Stimulated activated naive CD8-positive, alpha-beta T cell treated with anti-CD3 and anti-CD28 coated beads, Interleukin-15, Interleukin-2, amounts not matched to agents 100 U/mL and 50 U/mL, for 24 hours (primary cell): ENCODE measurements at regions not wholly inside any gene's neighbourhood (a gene's known extent, or its start where the extent isn't known, plus 50 kb on each side); places are given as distances from the start of the nearest gene placed in this dataset.

ENCODE experiments used
- ATAC-seq: fragments of 150-1000 bp; cut with Tn5 transposase; one replicate; pipeline ENCODE4 v1.10.0; 2021
- DNase-seq: peaks from one replicate; pipeline ENCODE4 v3.0.0; 2021

- ATAC-seq (no peak), DNase-seq (no peak)
Observed at GRCh38 chr21:15151385-15152103, 86.7 kb upstream of the NRIP1 start.

GRCh38 chr21:15152591-15152990, 87.8 kb upstream of the NRIP1 start:
- ATAC-seq (no peak), DNase-seq (no peak)

DNA sequence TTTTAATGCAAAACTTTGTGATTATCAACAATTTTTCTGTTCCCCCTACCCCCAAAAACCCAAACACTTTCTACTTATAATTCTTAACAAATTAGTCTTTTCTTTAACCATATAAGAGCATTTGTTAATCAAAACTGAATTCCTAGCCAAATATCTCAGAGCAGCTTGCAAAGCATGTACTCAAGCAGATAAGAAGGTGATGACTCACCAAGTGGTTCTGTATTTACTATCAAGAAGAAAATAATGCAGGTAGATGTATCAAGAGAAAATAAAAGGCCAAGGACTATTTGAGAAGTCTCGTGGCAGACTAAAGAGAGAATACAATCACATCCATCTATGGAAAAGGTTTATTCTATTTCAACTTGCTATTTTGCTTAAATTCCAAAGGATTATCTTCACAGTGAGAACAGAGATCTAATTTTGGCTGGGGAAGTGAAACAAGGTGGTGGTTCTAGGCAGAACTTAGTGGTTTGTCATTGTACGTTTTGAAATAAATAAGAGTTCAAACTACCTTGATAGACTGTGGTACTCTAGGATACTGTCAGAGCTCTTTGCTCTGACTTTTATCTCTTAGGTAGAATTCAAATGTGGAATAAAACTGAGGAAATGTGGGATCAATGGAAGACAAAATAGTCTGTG, 94.7 kb upstream of the NRIP1 start:
- ATAC-seq (no peak), DNase-seq (no peak)

DNA sequence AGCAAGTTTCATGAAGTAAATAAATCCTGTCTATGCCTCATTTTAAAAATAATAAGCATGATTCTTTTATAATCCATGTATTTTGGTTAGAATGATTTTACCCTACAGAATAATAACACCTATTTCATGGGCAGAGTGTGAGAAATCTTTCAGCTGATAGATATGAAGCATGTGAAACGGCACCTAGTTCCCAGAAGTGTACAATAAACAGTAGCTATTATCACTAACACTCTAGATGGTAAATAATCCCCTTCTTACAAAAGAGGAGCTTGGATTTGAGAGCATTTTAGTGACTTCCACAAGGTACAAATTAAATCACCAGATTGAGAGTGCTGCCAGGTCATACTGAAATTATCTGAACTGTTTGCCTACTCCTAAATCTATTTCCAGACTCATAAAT, 95.3 kb upstream of the NRIP1 start:
- DNase-seq, result no peak
- ATAC-seq, result no peak

DNA sequence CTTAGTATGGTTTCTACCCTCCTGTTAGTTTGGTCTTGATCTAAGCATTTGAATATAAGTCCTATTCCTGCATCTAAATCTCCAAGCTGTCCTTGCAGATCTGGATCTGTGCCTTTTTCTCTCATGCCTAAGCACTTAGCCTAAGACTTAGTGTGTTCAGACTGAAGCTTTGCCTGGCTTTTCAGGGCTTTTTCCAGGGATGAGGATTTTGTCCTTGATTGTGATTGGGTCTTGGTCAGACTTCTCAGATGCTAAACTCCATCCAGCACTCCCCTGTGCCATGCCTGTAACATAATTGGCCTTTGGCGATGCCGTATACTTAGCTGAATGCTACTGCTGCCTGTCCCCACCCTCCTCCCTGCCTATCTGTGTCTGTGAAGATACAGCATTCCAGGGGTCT, 98.1 kb upstream of the NRIP1 start:
- no peak for ATAC-seq

GRCh38 chr21:15164273-15164672, 99.5 kb upstream of the NRIP1 start:
- no peak for ATAC-seq

More for the DNA sequence above, 98.1 kb upstream of the NRIP1 start:
- DNase-seq, result no peak

DNA sequence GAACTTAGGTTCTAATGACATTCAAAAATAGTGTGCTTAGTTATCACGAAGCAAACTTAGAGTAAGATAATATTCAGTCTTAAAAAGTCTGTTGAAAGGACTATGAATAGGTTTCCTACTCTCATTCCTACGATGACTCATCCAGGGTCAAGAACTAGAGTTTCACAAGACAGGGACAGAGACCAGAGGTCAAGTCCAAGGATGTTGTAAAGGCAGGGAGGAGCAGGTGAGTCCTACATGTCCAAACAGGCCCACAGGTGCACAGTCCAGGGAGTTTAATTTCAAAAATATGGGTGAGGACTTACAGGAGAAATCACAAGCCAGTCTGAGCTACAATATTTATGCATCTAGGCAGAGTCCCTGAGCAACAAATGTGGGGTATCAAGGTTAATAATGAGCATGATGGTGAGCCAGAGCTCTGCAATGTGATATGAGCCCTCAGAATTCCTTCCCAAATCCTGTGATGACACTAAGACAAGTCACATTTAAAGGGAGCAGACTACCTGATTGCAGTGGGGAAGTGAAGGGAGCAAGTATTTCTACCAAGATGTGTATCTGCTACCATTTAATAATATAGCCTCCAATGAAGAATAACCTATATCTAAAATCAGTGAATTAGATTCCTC, 100.0 kb upstream of the NRIP1 start:
- no peak for DNase-seq
- ATAC-seq, result no peak

More at GRCh38 chr21:15164273-15164672, 99.5 kb upstream of the NRIP1 start:
- DNase-seq, result no peak

GRCh38 chr21:15170614-15171013, 105.8 kb upstream of the NRIP1 start:
- no peak for ATAC-seq
- no peak for DNase-seq

DNA sequence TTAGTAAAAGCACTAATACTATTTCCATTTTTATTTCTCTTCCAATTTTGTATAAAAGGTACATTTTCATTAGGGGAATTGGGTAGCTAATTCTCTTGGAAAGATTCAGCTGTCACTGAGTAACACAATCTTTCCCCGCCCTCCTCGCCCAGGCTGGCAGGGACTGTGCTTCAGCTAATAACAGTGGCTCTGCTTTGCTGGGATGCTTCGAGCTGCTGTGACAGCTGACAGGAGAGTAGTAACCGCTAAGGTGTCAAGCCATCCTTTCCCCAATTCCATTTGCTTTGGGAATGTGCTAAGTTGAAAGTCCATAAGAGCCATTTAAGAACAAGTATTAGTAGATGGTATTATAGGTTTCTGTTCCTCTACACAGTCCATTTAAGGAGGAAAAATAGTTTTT, 106.7 kb upstream of the NRIP1 start:
- no peak for ATAC-seq
- DNase-seq, result no peak

GRCh38 chr21:15172963-15173362, 108.2 kb upstream of the NRIP1 start:
- ATAC-seq, result no peak
- no peak for DNase-seq

DNA sequence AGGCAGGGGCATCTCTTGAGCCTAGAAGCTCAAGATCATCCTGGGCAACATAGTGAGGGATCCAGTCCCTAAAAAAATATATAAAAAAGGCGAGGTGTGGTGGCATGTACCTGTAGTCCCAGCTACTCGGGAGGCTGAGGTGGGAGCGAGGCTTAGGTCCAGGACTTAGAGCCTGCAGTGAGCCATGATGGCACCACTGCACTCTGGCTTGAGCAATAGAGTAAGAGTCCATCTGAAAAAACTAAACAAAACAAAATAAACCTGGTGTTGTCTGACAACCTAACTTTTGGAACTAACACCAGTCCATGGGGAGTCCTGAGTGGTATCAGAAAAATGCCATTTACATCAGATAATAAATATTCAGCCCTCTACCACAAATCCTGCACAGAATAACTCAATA, 110.1 kb upstream of the NRIP1 start:
- DNase-seq (no peak), ATAC-seq (no peak)

- ATAC-seq (no peak), DNase-seq (no peak)
Observed at GRCh38 chr21:15182731-15183130, 117.9 kb upstream of the NRIP1 start.

GRCh38 chr21:15183813-15184257, 119.0 kb upstream of the NRIP1 start:
- ATAC-seq, result no peak

DNA sequence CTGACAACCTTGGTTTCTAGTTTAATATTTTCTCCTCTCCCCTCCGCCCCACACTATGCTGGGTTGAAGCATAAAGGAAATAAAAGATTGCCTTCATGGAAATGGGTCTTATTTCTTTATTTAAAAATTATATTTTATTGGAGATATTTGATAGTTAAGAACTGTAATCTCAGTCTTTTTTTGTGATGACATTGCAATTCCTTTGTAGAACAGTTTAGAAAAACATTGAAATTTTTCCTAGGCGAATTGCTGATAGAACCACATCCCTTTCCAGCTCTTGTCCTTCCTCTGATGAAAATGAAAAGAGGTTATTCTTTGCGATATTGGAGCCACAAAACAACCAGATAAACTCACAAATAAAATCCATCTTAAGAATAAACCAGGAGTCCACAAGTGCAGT, 125.6 kb upstream of the NRIP1 start:
- ATAC-seq, result no peak
- DNase-seq, result no peak

More at GRCh38 chr21:15183813-15184257, 119.0 kb upstream of the NRIP1 start:
- no peak for DNase-seq

DNA sequence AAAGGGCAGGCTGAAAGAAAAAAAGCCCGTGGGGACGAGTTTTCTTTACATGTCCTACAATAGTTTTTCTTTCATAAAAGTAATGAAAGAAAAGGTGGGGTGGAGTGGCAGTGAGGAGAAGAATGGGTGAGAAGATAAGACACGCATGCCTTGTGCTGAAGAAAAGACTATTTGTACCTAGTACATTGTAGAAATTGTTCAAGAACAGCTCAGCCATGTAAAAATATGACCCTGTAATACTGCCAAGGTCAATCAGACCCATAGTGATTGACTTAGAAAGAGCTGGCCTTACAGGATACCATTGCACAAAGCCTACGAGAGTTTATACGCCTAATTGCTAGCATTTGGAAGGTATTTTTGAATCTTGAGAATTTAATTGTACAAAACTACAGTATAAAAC, 126.0 kb upstream of the NRIP1 start:
- no peak for ATAC-seq
- no peak for DNase-seq

DNA sequence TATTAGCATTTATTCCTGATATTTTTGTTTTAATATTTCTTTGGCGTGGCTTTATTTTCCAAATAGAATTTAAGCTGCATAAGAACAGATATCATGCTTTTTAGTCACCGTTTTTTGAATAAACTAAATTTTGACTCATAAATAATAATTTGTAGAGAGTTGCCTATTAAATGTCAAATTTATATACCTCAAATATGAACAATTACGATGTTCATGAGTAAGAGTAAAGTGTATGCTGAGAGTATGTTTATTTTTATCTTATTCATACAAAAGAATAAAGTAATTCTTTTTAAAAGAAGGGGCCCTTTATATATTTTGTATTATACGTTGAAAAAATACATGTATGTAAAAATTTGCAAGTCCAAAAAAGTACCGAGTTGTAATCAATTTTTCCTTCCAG, 126.5 kb upstream of the NRIP1 start:
- ATAC-seq (no peak), DNase-seq (no peak)

- ATAC-seq, result no peak
- no peak for DNase-seq
Observed at GRCh38 chr21:15192243-15192642, 127.4 kb upstream of the NRIP1 start.

DNA sequence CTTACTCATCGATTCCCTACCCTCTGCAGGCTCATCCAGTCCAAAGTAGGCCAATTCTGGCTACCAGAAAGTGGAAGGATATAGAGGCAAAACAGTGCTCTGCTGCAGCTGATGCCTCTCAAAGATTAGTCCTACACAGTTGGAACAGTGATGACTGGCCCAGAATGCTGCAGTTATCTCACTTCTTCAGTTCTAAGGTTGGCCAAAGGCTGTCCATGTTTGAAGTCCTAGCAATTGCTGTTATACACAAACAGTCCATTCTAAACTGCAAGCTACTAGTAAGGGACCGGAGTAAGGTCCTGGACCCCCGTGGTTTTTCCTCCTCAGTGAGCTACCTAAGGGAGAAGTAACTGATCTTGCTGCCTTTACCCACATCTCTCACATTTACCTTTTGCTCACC, 129.1 kb upstream of the NRIP1 start:
- ATAC-seq, result no peak
- no peak for DNase-seq

- DNase-seq (no peak), ATAC-seq (no peak)
Observed at GRCh38 chr21:15195104-15195503, 130.3 kb upstream of the NRIP1 start.

DNA sequence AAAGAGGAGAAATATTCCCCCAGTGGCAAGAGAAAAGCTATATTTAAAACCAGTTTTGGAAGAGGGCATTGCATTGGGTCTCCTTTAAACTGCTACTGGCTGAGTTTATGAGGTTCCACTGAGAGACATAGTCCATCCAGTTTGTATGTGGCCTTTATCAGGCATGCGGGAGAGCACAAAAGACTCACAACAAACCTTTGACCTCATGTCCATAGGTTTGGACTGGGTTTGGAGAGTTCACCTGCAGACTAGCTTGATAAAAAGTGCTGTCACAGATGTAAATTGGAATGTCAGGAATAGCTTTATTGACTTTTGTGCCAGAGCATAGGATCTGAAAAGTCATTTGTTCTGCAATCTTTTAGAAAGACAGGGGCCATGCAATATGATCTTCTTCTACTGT, 131.0 kb upstream of the NRIP1 start:
- ATAC-seq, result no peak
- no peak for DNase-seq

- ATAC-seq (no peak), DNase-seq (no peak)
Observed at GRCh38 chr21:15197696-15198095, 132.9 kb upstream of the NRIP1 start.

- ATAC-seq (no peak), DNase-seq (no peak)
Observed at GRCh38 chr21:15199414-15200383, 134.9 kb upstream of the NRIP1 start.
